HCT116 (cell line): ENCODE measurements at regions not wholly inside any gene's neighbourhood (a gene's known extent, or its start where the extent isn't known, plus 50 kb on each side); places are given as distances from the start of the nearest gene placed in this dataset.

ENCODE experiments used
- ATAC-seq: fragments of 200-7000 bp; cut with Tn5 transposase; 2 replicates; pipeline ENCODE4 v1.9.1; 2020; ENCODE audit warnings: mild to moderate bottlenecking, moderate library complexity
- BruUV-seq: library from RNA; stranded (reverse); fragments of 400-500 nt; replicated peaks from 2 replicates; lab custom pipeline; 2021; lab: Mats Ljungman, UMichigan
- CTCF ChIA-PET: fragments of 300-600 bp; sonication (Branson Sonifier 250); formaldehyde crosslinking; loops from one replicate; lab custom pipeline; 2021; ENCODE audit warnings: antibody characterized with exemption; lab: Charles Lee
- POLR2A ChIA-PET: fragments of 300-600, 350-600 bp; sonication (Branson Sonifier 250); formaldehyde crosslinking; loops from one replicate; lab custom pipeline; 2021; ENCODE audit warnings: antibody characterized with exemption; lab: Charles Lee
- RAD21 ChIA-PET, 2 experiments: fragments of 300-600 bp; sonication (Branson Sonifier 250); formaldehyde crosslinking; loops; one replicate each; lab custom pipeline; 2023; ENCODE audit warnings: low total read pairs in 2 of 2; ENCODE audit not compliant: uncharacterized antibody in 2 of 2, unreplicated experiment in 2 of 2, low non-redundant PET in 1 of 2; lab: Charles Lee
- DNase-seq: peaks from one replicate; pipeline ENCODE4 v3.0.0-alpha.2; 2010; ENCODE audit warnings: low read depth, low spot score
- H2AFZ ChIP-seq: fragments of 200-600 bp; shearing (Covaris generic), sonication (generic); 2 replicates; pipeline ENCODE4 v1.6.1; 2017; ENCODE audit warnings: low read depth, mixed run types, mixed read lengths, antibody characterized with exemption, low read length; ENCODE audit not compliant: poor library complexity, severe bottlenecking
- H3K27ac ChIP-seq: 2 replicates; pipeline ENCODE4 v1.5.1; 2012; ENCODE audit warnings: low read depth, low read length
- H3K27me3 ChIP-seq: fragments of 200-600 bp; sonication (generic); 2 replicates; pipeline ENCODE4 v1.6.1; 2016; ENCODE audit warnings: mixed run types, low read length, mixed read lengths; ENCODE audit not compliant: insufficient read depth
- H3K36me3 ChIP-seq, 2 experiments: fragments of 200-500 bp in 1 of 2; fragments of 200-600 bp in 1 of 2; sonication (Bioruptor generic) in 1 of 2; sonication (generic) in 1 of 2; 2 replicates each; pipeline versions ENCODE4 v1.5.1 to v1.6.1; 2014 to 2016; ENCODE audit warnings: low read length in 2 of 2, inconsistent platforms in 1 of 2, mixed read lengths in 1 of 2, mixed run types in 1 of 2; ENCODE audit not compliant: insufficient read depth in 2 of 2, control insufficient read depth in 1 of 2
- H3K4me1 ChIP-seq, 2 experiments: fragments of 200-600 bp in 1 of 2; sonication (generic) in 1 of 2; 2 replicates each; pipeline versions ENCODE4 v1.5.1 to v1.6.1; 2012 to 2017; ENCODE audit warnings: low read length in 2 of 2, inconsistent platforms in 1 of 2, mild to moderate bottlenecking in 1 of 2, mixed read lengths in 1 of 2, mixed run types in 1 of 2, moderate library complexity in 1 of 2; ENCODE audit not compliant: insufficient read depth in 2 of 2, control insufficient read depth in 1 of 2
- H3K4me2 ChIP-seq: fragments of 200-600 bp; sonication (generic); 2 replicates; pipeline ENCODE4 v1.6.1; 2017; ENCODE audit warnings: mixed run types, low read length, mixed read lengths
- H3K4me3 ChIP-seq, 2 experiments: fragments of 200-600 bp in 1 of 2; sonication (generic) in 1 of 2; replicated peaks in 1 of 2; 2 replicates each; pipeline ENCODE4 v1.5.1; 2011 to 2016; ENCODE audit warnings: low read length in 2 of 2, control low read depth in 1 of 2, low read depth in 1 of 2, mild to moderate bottlenecking in 1 of 2, mixed read lengths in 1 of 2, mixed run types in 1 of 2
- H3K79me2 ChIP-seq: fragments of 200-600 bp; sonication (generic); 2 replicates; pipeline ENCODE4 v1.6.1; 2017; ENCODE audit warnings: mild to moderate bottlenecking, mixed run types, low read length, moderate library complexity, mixed read lengths; ENCODE audit not compliant: insufficient read depth
- H3K9ac ChIP-seq: fragments of 200-600 bp; sonication (generic); 2 replicates; pipeline ENCODE4 v1.6.1; 2016; ENCODE audit warnings: low read length, mixed read lengths
- H3K9me2 ChIP-seq: fragments of 200-600 bp; sonication (generic), shearing (Covaris generic); 2 replicates; pipeline ENCODE4 v1.6.1; 2017; ENCODE audit warnings: mixed run types, mild to moderate bottlenecking, moderate library complexity; ENCODE audit not compliant: insufficient read depth
- H3K9me3 ChIP-seq, 2 experiments: fragments of 200-500 bp in 1 of 2; fragments of 200-600 bp in 1 of 2; sonication (Bioruptor generic) in 1 of 2; sonication (generic) in 1 of 2; 2 replicates each; pipeline ENCODE4 v1.6.1; 2014 to 2017; ENCODE audit warnings: low read length in 2 of 2, mixed read lengths in 2 of 2, inconsistent platforms in 1 of 2, low read depth in 1 of 2, mild to moderate bottlenecking in 1 of 2, mixed run types in 1 of 2, moderate library complexity in 1 of 2; ENCODE audit not compliant: control insufficient read depth in 1 of 2, insufficient read depth in 1 of 2
- H4K20me1 ChIP-seq: fragments of 200-600 bp; sonication (generic), shearing (Covaris generic); 2 replicates; pipeline ENCODE4 v1.6.1; 2017; ENCODE audit warnings: mixed run types, mild to moderate bottlenecking, moderate library complexity; ENCODE audit not compliant: insufficient read depth
- ATF3 ChIP-seq: IDR thresholded peaks from 2 replicates; pipeline ENCODE4 v1.6.1; 2012
- CBX3 ChIP-seq: IDR thresholded peaks from 2 replicates; pipeline ENCODE4 v1.6.1; 2012; ENCODE audit warnings: low read depth
- EZH2 ChIP-seq: fragments of 200-600 bp; sonication (generic); IDR thresholded peaks from 2 replicates; pipeline ENCODE4 v1.6.1; 2017; ENCODE audit warnings: antibody characterized with exemption, mixed run types
- FOSL1 ChIP-seq: IDR thresholded peaks from 2 replicates; pipeline ENCODE4 v1.6.1; 2012; ENCODE audit warnings: low read depth
- JUND ChIP-seq: IDR thresholded peaks from 2 replicates; pipeline ENCODE4 v1.6.1; 2012
- REST ChIP-seq: IDR thresholded peaks from 2 replicates; pipeline ENCODE4 v1.6.1; 2012; ENCODE audit warnings: low read depth
- SP1 ChIP-seq: IDR thresholded peaks from 2 replicates; pipeline ENCODE4 v1.6.1; 2012; ENCODE audit warnings: low read depth
- TCF7L2 ChIP-seq: IDR thresholded peaks from 2 replicates; pipeline ENCODE4 v1.7.0; 2011; ENCODE audit warnings: borderline replicate concordance, inconsistent platforms; ENCODE audit not compliant: insufficient read depth, insufficient read length; ENCODE audit errors: extremely low read depth
- intact Hi-C: fragments of 100-400 bp; cut with micrococcal nuclease; formaldehyde crosslinking; loops from 2 replicates; pipeline ENCODE4 v1.10.0; 2022

- no peak for TF ChIP-seq ATF3
Observed at GRCh38 chr10:33802566-33802965, 468.1 kb upstream of the NRP1 start (continued).

- ChIA-PET CTCF (no interaction called here), RAD21 (no interaction called here), POLR2A (no interaction called here)
- DNase-seq = peak; percentile 22
- no peaks in the 10 kb centered on the region for H3K79me2 ChIP-seq
- no peaks in the 10 kb centered on the region for H3K36me3 ChIP-seq
- ATAC-seq = peak; percentile 85
- intact Hi-C loops = no loop called here
- peak overlapping the region; percentile 54 for H3K4me2 ChIP-seq
- no peak overlapping the region for H3K4me3 ChIP-seq
- no peak overlapping the region for H2AFZ ChIP-seq
- no peaks in the 10 kb centered on the region for H3K9me2 ChIP-seq
- no peaks in the 10 kb centered on the region for H3K27me3 ChIP-seq
- no peaks in the 10 kb centered on the region for H4K20me1 ChIP-seq
- no peak for TF ChIP-seq EZH2
- TF ChIP-seq ATF3 = peak; percentile 63; the same call in 1 of the 2 replicates
- TF ChIP-seq SP1 = peak; percentile 36; the same call in 1 of the 2 replicates
- peak; percentile 21; the same call in 1 of the 2 replicates for TF ChIP-seq CBX3
- peak; percentile 28; the same call in 1 of the 2 replicates for TF ChIP-seq JUND
- no peak for TF ChIP-seq REST
- peak; percentile 34; the same call in 1 of the 2 replicates for TF ChIP-seq FOSL1
- peak; percentile 8 for TF ChIP-seq TCF7L2
- peaks cover 18 to 31% of the 10 kb centered on the region in 2 experiments for H3K4me1 ChIP-seq
- H3K9ac ChIP-seq = no peak overlapping the region
- H3K27ac ChIP-seq = no peak overlapping the region
- no peaks in the 10 kb centered on the region for H3K9me3 ChIP-seq
- no TSS peak for BruUV-seq
Observed at GRCh38 chr10:33801705-33802104, 467.2 kb upstream of the NRP1 start.
